SK-N-SH (cell line): ENCODE measurements at regions not wholly inside any gene's neighbourhood (a gene's known extent, or its start where the extent isn't known, plus 50 kb on each side); places are given as distances from the start of the nearest gene placed in this dataset.

Source experiments
- CTCF ChIP-seq: fragments of 200-600 bp; sonication (generic); IDR thresholded peaks from 2 replicates; pipeline ENCODE4 v1.6.1; 2017; ENCODE audit warnings: antibody characterized with exemption, mild to moderate bottlenecking, moderate library complexity
- TF ChIP-seq, protein P1 (sequence below): IDR thresholded peaks from 2 replicates; pipeline ENCODE4 v1.6.1; 2012; ENCODE audit warnings: mild to moderate bottlenecking, low read depth, low read length, moderate library complexity

DNA sequence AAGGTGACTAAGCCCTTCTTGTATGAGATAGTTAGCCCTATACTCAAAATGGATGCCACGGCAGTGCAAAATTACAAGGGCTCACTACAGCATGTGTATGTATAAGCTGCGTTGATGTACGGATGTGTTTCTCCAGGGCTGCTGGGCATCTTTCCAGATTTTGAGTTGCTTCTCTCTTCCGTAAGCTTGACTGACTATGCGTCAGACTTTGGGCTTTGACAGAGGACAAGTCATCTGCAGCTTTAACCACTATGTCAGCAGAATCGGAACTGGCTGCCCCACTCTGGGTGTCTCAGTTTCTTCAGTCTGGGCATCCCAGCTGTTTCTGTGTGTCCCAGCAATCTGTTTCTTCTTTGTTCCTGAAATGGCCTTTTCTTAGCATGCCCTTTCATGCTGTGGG lies 241.6 kb downstream of the BTBD3 start:
- TF ChIP-seq, protein P1, sequence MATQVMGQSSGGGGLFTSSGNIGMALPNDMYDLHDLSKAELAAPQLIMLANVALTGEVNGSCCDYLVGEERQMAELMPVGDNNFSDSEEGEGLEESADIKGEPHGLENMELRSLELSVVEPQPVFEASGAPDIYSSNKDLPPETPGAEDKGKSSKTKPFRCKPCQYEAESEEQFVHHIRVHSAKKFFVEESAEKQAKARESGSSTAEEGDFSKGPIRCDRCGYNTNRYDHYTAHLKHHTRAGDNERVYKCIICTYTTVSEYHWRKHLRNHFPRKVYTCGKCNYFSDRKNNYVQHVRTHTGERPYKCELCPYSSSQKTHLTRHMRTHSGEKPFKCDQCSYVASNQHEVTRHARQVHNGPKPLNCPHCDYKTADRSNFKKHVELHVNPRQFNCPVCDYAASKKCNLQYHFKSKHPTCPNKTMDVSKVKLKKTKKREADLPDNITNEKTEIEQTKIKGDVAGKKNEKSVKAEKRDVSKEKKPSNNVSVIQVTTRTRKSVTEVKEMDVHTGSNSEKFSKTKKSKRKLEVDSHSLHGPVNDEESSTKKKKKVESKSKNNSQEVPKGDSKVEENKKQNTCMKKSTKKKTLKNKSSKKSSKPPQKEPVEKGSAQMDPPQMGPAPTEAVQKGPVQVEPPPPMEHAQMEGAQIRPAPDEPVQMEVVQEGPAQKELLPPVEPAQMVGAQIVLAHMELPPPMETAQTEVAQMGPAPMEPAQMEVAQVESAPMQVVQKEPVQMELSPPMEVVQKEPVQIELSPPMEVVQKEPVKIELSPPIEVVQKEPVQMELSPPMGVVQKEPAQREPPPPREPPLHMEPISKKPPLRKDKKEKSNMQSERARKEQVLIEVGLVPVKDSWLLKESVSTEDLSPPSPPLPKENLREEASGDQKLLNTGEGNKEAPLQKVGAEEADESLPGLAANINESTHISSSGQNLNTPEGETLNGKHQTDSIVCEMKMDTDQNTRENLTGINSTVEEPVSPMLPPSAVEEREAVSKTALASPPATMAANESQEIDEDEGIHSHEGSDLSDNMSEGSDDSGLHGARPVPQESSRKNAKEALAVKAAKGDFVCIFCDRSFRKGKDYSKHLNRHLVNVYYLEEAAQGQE, result no peak
- TF ChIP-seq CTCF, result no peak
